Fibroblast of pulmonary artery (primary cell): ENCODE measurements at regions not wholly inside any gene's neighbourhood (a gene's known extent, or its start where the extent isn't known, plus 50 kb on each side); places are given as distances from the start of the nearest gene placed in this dataset.
"Not testable (repeated sequence)": the region's sequence is repeated elsewhere in the genome, so short reads cannot be mapped to it uniquely, and the experiment has no call there.

Experiments used
- DNase-seq: peaks from one replicate; pipeline ENCODE4 v3.0.0-alpha.2; 2010; ENCODE audit warnings: low read depth
- H3K4me3 ChIP-seq: replicated peaks from 2 replicates; pipeline ENCODE4 v1.5.1; 2011; ENCODE audit warnings: low read depth, mild to moderate bottlenecking, control low read depth, low read length, moderate library complexity
- TF ChIP-seq, protein P1 (sequence below): IDR thresholded peaks from 2 replicates; pipeline ENCODE4 v1.5.1; 2011; ENCODE audit warnings: mild to moderate bottlenecking, control low read depth, low read length, inconsistent platforms; ENCODE audit errors: missing control alignments

DNA sequence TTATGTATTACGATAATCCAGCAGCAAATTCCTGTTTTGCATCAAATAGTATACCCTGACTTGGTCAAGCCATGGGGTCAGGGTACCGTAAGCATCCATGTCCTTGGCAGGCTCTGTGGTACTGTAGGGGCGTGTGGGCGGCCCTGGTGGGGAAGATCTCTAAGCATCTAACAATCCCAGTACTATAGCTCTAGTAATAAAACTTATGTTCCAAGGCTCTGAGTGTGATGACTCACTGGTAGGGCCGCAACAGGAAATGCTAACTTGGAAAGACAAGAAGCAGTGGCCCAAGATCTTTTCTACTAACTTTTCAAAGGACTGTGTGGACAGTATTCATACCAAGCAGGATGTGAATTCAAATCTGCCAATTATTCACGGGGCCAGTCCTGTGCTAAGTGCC is 63.8 kb downstream of the CLEC18A start:
- peak; percentile 48 for DNase-seq

DNA sequence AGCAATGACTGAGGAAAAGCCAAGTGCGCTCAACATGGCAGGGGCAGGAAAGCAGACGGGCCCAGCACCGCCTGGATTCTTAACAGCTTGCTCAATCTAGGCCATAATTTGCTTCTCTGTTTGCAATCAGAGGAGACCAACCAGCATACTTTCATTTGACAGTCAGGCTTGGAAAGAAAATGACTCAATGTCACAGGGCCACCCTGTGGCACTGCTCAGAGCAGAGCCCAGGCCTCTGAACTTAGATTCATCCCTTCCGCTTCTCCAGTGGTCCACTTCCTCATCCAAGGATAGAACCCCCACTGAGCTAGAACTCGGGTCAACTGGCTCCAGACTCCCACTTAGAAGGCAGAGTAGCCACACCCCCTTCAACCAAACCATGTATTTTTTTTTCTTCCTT is 65.6 kb downstream of the CLEC18A start:
- not testable (repeated sequence) for H3K4me3 ChIP-seq, DNase-seq

More for the DNA sequence above, 63.8 kb downstream of the CLEC18A start:
- not testable (repeated sequence) for H3K4me3 ChIP-seq

DNA sequence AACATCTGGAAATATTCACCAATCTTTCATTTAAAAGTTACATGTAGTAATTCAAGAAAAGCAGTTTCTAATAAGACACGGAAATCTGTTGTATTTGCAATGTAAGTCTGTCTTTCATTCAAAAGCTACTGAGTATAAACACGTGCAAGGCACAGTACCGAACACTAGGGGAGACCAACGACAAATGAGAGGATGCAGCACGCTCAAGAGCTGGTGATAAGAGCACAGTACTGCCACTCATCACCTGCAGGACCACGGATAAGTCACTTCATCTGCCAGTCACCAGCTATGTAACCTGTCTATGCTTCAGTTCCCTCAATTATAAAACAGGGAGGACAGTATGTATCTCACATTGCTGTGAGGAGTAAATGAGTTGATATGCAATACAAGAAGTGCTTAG is 67.1 kb downstream of the CLEC18A start:
- peak; percentile 13 for DNase-seq
- TF ChIP-seq, protein P1, sequence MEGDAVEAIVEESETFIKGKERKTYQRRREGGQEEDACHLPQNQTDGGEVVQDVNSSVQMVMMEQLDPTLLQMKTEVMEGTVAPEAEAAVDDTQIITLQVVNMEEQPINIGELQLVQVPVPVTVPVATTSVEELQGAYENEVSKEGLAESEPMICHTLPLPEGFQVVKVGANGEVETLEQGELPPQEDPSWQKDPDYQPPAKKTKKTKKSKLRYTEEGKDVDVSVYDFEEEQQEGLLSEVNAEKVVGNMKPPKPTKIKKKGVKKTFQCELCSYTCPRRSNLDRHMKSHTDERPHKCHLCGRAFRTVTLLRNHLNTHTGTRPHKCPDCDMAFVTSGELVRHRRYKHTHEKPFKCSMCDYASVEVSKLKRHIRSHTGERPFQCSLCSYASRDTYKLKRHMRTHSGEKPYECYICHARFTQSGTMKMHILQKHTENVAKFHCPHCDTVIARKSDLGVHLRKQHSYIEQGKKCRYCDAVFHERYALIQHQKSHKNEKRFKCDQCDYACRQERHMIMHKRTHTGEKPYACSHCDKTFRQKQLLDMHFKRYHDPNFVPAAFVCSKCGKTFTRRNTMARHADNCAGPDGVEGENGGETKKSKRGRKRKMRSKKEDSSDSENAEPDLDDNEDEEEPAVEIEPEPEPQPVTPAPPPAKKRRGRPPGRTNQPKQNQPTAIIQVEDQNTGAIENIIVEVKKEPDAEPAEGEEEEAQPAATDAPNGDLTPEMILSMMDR, result no peak
- H3K4me3 ChIP-seq, result no peak overlapping the region

DNA sequence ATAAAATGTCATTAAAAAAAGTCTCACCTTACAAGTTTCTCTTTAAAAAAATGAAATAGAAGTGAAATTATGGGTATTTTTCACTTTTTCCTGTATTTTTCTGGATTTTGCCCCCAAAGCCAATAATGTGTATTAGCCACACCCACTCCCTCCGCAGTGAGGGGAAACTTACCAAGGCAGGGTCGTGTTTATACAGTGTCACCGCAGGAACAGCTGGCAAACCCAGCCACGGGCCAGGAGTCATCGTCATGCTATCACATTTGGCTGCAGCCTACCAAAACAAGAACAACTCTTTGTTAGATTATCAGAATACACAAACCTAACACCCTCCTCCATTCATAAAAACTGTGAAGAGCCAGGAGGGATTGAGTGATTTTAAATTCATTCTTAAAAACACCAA is 72.1 kb downstream of the CLEC18A start:
- H3K4me3 ChIP-seq, DNase-seq: not testable (repeated sequence)

DNA sequence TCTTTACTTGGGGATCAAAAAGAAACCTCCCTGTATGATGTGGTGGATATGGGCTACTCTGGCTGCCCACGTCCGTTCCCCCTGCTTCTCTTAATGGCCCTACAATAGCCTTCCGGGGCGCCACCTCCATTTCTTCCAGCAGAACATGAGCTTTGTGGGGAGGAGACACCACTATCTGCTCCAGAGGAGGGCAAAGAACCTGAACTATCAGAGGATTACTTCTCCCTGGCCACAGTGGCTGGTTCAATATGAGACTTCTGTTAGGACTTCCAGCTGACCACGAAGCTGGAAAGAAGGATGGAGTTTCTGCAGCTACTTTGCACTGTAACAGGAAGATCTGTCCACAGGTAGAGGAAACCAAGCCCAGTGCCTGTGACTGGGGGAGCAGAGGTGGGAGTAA is 72.8 kb downstream of the CLEC18A start:
- not testable (repeated sequence) for DNase-seq

DNA sequence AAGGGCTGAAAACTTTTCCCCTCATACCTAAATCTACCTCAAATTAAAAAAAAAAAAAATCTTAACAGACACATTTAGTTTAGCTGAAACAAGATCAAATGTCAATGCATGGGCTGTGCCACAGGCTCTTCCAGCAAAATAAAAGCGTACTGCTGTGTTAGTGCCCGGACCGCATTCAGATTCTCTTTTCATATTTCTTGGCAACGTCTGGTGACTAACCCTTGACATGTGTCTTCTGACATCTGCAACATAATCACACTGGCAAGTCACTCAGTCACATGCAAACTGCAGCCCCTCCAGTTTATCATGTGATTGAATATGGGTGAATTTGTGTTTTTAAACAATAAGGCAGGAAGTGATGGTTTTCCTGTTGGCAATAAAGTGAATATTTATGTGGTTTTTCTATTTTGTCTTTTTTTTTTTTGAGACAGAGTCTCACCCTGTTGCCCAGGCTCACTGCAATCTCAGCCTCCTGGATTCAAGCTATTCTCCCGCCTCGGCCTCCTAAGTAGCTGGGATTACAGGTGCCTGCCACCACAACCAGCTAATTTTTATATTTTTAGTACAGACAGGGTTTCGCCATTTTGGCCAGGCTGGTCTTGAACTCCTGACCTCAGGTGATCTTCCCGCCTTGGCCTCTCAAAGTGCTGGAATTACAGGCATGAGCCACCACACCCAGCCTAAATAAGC is 75.2 kb downstream of the CLEC18A start:
- peak; percentile 80 for DNase-seq

More for the DNA sequence above, 72.8 kb downstream of the CLEC18A start:
- H3K4me3 ChIP-seq, result not testable (repeated sequence)

DNA sequence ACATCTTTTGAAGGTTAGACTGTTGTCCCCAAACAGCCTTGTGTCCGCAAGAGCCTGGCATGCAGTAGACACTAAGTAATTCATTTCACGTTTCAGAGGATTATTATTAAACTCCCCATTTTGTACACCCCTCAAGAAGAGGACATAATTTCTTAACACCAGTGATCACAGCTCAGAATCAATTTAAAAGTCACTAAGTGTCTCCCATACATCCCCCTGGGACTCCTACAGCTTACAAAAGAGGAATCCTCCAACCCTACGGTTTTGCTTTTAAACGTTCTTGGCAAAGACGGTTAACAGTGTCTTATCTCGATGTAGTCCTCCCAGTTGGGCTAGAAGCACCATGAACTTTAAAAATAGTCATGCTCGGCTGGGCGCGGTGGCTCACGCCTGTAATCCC is 81.2 kb upstream of the PDPR start:
- DNase-seq, H3K4me3 ChIP-seq: not testable (repeated sequence)

More for the DNA sequence above, 75.2 kb downstream of the CLEC18A start:
- H3K4me3 ChIP-seq, result not testable (repeated sequence)

DNA sequence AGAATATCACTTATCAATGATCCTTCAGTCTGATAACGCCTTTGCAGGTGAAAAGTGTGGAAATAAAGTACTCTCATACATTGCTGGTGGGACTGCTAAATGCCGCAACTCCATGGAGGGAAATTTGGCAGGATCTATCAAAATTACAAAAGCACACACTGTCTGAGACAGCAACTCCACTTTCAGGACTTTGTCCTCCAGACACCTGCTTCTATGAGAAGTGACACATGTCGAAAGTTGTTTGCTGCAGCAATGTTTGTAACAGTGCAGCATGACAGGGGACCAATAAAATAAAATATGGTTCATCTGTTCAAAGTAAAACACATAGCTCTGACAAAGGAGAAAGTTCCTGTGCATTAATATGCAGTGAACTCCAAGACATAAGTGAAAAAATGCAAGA is 76.2 kb upstream of the PDPR start:
- H3K4me3 ChIP-seq, result not testable (repeated sequence)

DNA sequence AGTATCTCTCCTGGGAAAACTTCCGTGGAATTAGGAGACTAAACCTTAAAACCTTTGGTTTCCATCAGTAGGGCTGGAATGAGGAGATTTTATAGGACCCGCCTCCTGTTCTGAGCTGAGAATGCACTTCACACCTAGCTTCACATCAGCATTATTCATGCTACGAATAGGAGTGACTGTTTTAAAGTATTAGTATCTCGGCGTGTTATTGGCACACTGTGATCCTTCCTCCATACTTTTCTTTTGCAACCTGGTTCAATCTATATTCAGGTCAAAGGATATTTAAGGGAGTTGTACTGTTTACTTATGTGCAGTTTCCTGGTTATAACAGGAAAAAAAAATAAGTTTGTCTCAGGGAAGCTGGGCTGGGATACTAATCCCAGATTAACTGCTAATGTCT is 73.6 kb upstream of the PDPR start:
- H3K4me3 ChIP-seq, DNase-seq: not testable (repeated sequence)

More for the DNA sequence above, 76.2 kb upstream of the PDPR start:
- not testable (repeated sequence) for DNase-seq

DNA sequence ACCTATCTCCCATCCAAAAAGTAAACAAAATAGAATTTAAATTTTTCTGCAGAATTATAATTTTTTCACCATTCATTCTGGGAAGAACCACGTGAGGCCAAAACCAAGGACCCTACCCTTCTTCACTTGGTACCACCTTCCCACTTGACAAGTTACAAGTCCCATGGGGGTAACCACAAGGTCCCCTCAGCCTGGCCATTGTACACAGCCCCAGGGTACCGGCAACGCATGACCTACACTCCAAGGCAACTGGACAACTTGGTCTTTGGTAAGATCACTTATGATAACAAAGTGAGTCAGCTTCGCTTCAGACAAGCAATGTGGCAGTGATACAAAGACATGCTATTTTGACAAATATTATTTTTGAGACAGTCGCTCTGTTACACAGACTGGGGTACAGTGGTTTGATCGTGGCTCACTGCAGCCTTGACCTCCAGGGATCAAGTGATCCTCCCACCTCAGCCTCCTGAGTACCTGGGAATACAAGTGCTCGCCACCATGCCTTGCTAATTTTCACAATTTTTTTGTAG is 70.5 kb upstream of the PDPR start:
- H3K4me3 ChIP-seq, DNase-seq: not testable (repeated sequence)

DNA sequence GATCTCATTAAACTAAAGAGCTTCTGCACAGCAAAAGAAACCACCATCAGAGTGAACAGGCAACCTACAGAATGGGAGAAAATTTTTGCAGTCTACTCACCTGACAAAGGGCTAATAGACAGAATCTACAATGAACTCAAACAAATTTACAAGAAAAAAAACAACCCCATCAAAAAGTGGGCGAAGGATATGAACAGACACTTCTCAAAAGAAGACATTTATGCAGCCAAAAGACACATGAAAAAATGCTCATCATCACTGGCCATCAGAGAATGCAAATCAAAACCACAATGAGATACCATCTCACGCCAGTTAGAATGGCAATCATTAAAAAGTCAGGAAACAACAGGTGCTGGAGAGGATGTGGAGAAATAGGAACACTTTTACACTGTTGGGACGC is 67.6 kb upstream of the PDPR start:
- not testable (repeated sequence) for DNase-seq, H3K4me3 ChIP-seq

DNA sequence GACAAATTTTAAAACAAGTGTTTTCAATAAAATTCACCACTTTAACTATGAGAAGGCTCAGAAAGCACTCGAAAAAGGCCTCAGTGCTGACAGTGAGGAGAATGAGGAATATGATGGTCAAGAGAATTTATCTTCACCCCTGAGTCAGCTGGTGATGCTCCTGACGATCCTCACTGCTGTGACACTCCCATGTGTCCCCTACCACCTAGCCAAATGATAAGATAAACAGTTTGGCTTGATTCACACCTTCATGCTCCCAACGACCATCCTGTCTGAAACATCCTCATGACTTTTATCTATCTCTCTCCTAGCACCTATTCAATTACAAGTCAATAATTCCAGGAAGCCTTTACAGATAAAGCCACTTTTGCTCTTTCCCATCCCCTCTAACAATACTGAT is 66.0 kb upstream of the PDPR start:
- not testable (repeated sequence) for DNase-seq, H3K4me3 ChIP-seq

DNA sequence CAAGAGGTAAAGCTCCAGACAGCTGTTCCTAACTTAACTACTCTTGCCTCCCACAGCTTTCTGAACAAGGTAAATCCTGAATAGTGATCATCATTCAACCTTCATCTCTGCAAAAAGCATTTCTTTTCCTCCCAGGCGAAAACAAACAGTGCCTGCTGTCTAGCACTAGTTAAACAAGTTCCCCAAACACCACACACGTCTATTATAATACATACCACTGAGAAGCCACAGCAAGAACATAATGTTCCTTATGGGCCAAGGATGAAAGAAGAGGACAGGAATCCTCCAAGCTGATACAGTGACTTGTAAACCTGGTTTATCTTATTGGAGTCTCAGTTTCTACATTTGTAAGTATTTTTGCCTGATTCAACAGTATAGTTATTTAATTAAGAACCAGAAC is 56.1 kb upstream of the PDPR start:
- DNase-seq, H3K4me3 ChIP-seq: not testable (repeated sequence)

DNA sequence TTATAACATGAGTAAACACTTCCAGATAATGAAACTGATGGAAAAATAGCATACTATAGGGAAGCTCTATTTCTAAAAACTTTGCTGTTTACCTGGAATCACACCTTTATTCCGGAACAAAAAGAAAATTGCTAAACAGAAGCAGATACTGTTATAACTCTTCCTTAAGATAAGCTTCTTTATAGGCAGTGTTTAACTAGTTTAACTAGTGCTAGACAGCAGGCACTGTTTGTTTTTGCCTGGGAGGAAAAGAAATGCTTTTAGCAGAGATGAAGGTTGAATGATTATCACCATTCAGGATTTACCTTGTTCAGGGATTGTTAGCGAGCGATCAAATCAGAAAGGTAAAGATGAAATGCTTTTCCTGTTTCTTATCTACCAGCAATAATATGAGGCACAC is 54.7 kb upstream of the PDPR start:
- H3K4me3 ChIP-seq, DNase-seq: not testable (repeated sequence)

DNA sequence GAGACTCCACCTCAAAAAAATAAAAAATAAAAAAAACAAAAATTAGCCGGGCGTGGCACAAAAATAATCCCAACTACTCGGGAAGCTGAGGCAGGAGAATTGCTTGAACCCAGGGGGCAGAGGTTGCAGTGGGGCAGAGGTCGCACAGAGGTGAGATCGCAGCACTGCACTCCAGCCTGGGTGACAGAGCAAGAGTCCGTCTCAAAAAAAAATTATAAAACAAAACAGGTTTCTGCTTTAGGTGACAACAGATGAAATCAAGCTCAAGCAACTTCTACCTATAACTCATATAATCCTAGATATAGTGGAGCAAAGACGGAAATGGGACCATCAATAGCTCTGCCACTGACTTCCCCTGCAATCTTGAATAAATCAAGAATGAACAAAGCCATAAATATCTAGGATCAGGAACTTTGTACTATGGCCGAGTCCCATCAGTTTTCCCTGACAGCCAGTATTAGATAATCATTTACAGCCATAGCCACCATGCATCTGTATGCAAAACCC is 53.6 kb upstream of the PDPR start:
- H3K4me3 ChIP-seq, DNase-seq: not testable (repeated sequence)

DNA sequence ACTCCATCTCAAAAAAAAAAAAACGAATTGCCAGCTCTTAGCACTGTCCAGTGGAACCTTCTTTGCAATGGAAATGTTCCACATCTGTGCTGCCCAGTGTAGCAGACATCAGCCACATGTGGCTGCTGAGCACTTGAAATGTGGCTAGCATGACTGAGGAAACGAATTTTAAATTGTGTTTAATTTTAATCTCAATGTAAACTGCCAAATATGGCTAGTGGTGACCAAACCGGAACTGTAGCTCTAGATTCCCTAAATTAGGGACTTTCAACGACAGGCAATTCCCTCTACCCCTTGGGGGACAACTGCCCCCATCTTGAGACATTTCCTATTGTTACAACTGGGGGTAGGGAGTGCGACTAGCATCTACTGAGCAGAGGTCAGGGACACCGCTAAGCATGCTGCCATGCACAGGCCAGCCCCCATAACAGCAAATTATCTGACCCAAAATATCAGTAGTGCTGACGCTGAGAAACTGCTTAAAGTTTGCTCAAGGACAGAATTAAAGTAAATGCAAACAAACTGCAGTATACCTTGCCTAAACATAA is 52.4 kb upstream of the PDPR start:
- not testable (repeated sequence) for DNase-seq, H3K4me3 ChIP-seq

DNA sequence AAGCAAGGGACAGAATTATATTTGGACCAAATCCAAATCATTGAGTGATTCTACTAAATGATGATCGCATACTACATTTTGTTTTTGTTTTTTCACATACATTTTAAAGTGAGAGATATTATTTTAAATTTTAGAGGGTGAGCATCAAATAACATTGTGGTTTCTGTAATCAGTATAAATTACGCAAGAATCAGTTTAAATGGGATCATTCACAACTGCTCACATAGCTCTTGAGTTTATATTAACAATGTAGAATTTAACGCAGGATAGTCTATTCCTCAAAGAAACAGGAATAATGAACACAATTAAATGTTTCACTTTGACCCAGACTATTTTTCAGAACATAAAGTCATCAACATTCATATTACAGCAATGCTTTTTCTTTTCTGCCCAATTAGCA is 51.2 kb upstream of the PDPR start:
- DNase-seq, H3K4me3 ChIP-seq: not testable (repeated sequence)
